ENCODE measurements at regions not wholly inside any gene's neighbourhood (a gene's known extent, or its start where the extent isn't known, plus 50 kb on each side); places are given as distances from the start of the nearest gene placed in this dataset.

GRCh38 chr2:208571764-208572131 is 165.2 kb downstream of the PTH2R start:
- no peak for TF ChIP-seq POLR2A (IDR thresholded peaks at IDR 0.05)
- TF ChIP-seq, protein P1, sequence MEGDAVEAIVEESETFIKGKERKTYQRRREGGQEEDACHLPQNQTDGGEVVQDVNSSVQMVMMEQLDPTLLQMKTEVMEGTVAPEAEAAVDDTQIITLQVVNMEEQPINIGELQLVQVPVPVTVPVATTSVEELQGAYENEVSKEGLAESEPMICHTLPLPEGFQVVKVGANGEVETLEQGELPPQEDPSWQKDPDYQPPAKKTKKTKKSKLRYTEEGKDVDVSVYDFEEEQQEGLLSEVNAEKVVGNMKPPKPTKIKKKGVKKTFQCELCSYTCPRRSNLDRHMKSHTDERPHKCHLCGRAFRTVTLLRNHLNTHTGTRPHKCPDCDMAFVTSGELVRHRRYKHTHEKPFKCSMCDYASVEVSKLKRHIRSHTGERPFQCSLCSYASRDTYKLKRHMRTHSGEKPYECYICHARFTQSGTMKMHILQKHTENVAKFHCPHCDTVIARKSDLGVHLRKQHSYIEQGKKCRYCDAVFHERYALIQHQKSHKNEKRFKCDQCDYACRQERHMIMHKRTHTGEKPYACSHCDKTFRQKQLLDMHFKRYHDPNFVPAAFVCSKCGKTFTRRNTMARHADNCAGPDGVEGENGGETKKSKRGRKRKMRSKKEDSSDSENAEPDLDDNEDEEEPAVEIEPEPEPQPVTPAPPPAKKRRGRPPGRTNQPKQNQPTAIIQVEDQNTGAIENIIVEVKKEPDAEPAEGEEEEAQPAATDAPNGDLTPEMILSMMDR (IDR thresholded peaks at IDR 0.05): no peak

Measured in uterus (tissue), 2 donors.